Fibroblast of skin of right biceps (primary cell): ENCODE measurements at regions not wholly inside any gene's neighbourhood (a gene's known extent, or its start where the extent isn't known, plus 50 kb on each side); places are given as distances from the start of the nearest gene placed in this dataset.

Source experiments
- DNase-seq: peaks from one replicate; pipeline ENCODE4 v3.0.0-alpha.2; 2013

DNA sequence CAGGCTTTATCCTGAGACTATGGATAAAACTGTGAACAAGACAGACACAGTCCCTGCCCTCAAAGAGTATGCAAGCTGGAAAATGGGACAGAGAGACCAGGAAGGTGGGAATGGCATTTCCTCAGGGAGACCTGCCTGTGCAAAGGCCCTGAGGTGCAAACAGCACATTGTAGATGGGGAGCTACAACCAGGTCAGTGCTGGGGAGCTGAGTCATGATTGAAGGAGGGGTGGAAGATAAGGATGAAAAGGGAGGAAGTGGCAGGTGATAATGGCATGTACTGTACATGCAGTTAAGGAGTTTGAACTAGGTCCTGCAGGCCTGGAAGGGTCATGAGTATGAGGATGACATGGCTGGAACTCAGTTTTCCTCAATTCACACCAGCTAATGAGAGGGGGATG is 75.5 kb upstream of the BOD1 start:
- DNase-seq, result no peak

DNA sequence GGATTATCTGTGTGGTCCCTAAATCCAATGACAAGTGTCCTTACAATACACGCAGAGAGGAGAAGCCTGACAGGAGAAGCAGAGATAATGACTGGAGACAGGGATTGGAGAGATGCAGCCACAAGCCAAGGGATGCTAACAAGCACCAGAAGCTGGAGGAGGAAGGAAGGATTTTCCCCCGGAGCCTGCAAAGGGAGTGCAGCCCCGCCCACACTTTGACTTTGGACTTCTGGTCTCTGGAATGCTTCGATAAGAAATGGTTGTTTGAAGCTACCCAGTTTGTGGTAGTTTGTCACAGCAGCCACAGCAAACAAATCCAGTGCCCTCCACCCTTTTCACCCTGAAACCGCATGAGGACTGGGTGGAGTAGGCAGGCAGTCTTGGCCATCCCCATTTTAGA is 77.2 kb upstream of the BOD1 start:
- DNase-seq, result no peak

DNA sequence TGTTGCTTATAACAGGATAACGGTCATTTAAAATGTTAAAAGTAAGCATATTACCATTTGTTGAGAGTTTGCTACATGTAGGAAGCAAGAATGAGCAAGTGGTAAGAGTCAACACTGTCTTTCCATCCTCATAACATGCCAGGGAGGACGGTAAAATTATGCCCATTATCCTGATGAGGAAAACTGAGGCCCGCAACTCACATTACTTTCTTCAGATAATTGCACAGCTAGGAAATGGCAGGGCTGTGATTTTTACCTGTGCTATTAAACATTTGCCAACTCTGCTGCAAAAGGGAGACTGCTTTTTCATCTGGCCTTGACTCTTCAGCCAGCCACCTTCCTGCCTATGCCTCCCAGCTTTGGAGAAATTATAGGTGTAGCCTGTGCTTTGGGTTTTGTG is 79.8 kb upstream of the BOD1 start:
- no peak for DNase-seq

DNA sequence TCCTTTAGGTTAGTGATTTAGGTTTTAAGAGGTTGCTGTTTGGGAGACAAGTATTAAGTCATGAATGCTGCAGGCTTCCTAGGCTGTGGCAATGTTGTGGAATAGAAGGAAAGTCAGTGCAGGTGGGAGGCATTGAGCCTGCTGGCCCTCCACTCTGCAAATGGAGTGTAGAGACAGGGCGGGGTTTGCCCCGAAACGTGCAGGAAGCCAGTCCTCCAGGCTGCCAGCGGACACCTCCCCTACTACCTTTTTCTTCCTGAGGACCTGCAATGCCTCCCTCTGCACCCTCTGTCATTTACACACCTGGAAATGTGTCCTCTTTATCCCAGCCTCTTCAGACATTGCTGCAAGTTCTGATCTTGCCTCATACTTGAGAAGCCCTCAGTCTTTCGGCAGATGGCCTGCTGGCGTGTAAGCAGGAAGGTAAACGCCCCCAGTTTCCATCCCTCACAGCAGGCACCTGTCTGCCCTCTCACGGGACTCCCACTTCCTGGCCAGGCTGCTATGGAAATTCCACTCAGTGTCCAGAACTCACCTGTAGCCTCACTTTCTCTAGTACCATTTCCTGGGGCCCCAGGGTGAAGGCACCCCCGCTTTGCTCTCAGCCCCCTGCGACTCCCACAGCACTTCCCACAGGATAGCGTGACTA is 81.6 kb upstream of the BOD1 start:
- DNase-seq, result no peak

DNA sequence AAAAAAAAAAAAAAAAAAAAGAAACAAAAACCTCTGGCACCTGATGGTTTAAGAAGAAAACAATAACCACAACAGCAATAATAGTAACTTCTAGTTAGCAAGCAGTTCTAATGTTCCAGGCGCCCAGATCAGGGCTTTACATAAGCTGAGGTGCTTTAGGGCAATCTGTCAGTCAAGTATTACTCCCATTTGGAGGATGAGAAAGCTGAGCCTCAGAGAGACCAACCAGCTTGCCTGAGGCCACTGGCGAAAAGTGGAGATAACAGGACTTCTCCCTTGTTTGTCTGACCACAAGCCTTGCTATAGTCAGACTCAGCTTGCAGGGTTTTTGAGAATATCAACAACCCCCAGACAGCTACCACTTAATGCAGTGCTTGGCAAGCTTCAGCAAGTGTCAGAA is 83.5 kb upstream of the BOD1 start:
- DNase-seq, result no peak

DNA sequence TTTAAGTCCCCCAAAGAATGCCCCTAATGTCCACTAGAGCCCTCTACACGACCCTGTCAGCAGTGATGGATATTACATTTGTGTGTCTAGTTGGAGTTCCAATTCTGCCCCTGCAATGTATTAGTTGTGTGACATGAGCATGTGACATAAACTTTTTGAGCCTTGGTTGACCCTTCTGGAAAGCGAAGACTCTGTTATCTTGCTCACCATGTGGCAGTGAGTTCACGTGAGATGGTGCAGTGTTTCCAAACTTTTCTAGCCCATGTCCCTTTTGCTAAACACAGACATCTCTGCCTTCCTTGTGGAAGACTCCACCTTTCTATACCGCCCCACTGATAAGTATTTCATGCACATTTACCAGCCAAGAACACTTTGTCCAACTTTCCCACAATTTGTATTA is 87.0 kb upstream of the BOD1 start:
- DNase-seq, result no peak

DNA sequence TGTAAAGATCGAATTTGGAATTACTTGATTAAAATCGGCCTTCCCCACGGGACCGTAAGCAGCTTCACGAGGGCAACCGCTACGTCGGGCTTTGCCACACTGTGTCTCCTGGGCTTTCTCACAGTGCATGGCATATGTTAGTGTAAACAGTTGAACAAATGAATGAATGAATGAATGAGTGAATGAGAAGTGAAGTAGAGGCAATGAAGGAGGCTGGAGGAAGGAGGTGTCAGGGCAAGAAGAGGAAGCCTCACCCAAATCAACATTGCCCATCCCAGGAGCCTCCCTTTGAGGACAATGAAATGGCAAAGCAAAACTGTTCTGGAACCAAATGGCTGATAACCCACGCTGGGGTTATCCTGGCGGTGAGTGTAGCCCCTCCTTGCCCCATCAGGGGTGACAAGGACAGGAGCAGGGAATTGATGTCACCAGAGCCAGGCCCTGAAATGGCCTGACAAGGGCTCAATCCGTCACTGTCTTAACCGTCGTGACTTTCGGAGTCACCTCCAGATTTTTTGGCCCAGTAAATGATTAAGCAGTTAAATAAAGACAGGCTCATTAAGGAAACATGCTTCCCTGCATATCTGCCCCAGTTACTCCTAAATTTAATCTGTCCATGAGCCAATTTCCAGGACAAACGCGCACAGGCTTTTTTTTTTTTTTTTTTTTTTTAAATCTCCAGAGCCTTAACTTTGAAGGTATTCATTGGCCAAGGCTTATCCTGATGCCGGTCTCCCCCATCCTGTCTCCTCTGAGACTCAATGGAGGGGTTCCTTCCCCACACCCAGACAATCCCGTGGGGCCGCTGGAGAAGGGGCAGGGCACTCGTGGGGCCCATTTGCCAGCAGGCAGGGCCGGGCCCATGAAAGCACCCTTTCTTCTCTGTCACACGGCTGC is 88.4 kb upstream of the BOD1 start:
- no peak for DNase-seq

DNA sequence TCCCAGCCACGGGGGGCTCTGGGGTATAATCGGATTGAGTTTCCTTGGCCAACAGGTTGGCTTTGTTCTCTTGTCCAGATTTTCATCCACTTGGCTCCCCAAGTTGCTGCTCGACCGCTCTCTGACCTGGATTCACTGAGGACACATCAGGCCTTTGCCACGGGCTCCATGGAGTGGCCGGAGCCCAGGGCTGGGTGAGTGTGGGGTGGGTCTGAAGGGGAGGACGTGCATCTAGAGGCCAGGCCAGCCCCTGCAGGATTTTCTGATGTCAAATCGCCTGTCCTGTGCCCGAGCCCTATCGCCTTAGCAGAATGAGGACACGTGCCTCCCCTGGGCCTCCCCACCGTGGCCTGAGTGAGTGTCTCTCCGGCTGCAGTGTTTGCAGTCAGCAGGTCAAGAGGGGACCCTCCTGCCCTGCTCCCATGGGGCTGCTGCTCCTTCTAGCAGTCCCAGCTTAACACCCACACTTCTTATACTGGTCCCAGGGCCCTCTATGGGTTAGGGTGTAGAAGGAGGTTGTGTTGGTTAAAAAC is 89.1 kb upstream of the BOD1 start:
- DNase-seq, result no peak

DNA sequence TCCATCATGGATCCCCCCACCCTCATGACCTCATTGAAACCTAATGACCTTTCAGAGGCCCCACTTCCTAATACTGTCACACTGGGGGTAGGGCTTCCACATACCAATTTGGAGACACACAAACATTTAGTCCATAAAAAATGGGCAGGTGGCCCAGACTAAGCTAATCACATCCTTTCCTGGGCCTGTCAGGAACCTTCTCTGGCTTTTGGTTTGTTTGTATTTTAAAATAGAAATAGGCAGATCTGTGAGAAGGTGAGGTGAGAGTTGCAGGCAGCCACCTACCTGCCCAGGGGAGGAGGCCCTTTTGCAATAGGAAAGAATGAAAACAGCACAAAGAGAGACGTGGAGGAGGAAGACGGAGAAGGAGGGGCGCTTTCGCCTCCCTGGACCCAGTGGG is 90.2 kb upstream of the BOD1 start:
- no peak for DNase-seq

DNA sequence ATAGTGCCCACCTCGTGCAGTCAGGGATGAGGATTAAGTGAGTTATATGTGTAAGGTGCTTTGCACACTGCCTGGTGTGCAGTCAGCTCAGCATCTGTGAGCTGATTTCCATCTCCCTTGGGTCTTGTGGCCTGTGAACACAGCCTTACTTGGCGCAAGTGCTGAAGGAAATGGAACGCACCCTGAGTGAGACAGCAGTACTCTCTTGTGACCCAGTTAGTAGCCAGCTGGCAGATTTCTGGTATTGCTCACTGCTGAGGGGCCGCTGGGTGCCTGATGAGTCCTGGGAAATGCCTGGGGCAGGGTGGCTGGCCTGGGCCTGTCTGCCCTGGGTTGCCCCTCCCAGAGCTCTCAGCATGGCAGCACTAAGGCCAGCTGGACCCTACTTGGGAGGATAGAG is 90.9 kb upstream of the BOD1 start:
- peak; percentile 51 for DNase-seq

DNA sequence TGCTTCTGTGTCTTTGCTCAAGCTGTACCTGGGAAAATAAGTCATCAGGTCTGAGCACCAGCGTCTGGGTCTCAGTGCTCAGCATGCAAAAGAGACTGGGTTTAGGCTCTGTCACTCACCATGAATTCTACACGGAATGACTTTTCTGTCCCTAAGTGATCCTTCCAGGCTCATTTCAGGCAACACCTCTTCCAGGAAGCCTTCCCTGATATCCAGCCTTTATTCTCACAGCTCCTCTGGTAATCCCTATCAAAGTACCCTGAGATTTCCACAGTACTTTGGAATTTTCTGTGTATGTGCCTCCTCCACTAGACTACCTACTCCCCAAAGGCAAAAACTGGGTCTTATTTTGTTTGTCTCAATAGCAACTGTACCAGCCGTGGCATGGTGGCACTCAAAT is 92.7 kb upstream of the BOD1 start:
- DNase-seq, result no peak

DNA sequence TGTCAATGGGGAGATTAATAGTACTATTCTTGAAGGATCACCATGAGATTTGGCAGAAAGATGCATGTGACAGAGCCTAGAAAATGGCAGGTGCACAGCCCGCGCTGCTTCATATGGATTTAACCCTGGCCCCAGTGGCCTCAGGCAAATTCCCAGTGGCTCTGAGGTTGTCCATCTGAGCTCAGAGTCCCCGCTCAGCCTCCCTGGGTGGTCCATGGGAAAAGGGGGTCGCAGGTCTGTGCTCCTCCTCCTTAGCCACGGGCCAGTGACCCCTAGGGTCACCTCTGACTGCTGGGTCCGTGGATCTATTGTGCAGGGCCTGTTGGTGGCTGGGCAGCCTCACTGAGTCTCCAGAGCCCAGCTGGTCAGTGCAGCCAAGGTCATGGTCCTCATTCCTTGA is 93.3 kb upstream of the BOD1 start:
- DNase-seq, result no peak

DNA sequence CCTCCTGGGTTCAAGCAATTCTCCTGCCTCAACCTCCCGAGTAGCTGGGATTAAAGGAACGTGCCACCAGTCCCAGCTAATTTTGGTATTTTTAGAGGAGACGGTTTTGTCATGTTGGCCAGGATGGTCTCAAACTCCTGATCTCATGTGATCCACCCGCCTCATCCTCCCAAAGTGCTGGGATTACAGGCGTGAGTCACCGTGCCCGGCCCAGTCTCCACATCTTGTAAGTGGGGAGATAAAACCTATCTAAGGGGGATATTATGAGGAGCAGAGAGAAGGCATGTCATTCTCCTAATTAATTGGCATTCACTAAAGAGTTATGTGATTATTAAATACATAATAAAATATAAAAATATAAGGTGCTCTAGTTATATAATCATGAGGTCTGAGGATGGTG is 94.1 kb upstream of the BOD1 start:
- DNase-seq, result no peak

DNA sequence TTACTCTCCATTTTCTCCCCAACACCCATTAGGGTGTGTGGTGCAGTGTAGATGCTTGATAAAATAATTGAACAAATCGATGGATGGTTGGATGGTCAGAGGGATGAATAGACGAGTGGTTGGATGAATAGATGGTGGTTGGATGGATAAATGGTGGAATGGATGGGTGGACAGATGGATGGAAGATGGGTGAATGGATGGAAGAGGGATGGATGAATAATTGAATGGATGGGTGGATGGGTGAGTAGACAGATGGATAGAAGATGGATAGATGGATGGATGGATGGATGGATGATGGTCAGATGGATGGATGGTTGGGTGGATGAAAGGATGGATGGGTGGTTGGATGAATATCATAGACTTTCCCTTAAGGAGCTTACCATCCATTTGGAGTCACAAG is 95.0 kb upstream of the BOD1 start:
- DNase-seq, result no peak

DNA sequence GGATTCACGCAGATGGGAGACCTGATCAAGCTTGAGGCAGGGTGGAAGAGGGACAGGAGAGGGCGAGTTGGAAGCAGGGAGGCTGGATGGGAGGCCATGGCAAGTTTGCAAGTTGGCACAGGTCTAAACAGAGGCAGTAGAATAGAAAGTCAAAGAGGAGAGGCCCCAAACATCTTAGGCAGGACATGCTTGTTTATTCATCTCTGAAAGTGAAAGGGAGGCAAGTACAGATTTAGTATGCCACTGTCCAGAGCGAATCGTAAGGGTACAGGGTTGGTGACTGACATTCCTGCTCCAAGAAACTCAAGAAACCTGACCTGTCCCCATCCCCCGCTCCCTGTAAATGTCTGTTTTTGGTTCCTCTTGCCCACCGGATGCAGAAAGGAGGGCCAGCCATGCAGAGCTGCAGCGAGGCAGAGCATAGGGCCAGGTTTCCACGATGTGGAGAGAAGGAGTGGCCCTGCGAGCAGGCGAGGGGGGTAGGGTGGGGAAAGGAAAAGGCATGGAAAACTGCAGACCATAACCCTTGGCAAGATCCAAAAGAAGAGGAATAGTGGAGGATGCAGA is 96.2 kb upstream of the BOD1 start:
- DNase-seq, result no peak

DNA sequence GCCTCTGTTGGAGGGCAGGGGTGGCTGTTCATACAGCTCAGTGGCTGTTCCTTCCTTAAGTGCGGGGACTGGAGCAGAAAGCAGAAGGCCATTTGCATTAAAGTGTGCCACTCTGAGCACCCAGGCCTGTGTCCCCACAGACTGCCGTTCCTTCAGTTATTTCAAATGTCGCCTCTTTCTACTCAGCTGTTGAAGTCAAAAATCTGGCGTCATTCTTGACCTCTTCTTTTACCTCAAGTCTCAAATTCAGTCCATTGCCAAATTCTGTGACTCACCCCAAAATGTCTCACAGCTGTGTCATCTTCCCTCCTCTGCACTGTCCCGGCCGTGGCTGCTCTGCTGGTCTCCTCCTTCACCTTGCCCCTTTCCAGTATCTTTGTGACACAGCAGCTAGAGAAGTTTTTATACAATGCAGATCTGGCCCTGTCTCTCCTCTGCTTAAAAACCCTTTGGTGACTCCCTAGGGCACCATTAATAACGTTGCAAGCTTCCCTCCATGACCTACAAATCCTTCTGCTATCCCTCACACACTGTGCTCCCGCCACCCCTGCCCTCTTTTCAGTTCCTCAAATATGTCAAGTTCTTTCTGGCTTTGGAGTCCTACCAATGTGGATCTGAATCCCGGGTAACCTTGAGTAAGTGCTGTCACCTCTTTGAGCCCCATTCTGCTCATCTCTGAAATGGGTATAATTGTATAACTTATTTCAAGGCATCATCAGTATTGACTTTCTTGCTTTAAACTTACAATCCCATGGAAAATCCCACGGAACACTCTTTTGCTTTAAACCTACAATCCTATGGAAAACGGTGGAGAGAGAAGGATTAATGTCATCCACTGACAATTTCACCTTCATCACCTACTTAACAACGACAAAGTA is 98.3 kb upstream of the BOD1 start:
- DNase-seq, result peak; percentile 90

DNA sequence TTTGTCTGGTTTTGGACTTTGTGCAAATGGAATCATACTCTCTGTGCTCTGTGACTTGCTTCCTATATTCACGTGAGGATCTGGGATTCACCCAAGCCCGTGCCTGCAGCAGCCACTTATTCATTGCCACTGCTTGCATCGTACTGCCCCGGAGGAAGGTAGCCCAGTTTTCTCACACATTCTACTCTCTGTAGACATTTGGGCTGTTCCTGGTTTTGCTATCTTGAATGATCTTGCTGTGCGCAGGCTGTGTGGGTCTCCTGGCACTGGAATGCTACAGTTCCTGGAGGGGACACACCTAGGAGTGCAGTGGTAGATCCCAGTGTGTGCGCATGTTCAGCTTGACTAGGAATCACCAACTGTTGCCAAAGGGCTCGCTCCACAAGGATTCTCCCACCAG is 99.2 kb upstream of the BOD1 start:
- DNase-seq, result peak; percentile 38

DNA sequence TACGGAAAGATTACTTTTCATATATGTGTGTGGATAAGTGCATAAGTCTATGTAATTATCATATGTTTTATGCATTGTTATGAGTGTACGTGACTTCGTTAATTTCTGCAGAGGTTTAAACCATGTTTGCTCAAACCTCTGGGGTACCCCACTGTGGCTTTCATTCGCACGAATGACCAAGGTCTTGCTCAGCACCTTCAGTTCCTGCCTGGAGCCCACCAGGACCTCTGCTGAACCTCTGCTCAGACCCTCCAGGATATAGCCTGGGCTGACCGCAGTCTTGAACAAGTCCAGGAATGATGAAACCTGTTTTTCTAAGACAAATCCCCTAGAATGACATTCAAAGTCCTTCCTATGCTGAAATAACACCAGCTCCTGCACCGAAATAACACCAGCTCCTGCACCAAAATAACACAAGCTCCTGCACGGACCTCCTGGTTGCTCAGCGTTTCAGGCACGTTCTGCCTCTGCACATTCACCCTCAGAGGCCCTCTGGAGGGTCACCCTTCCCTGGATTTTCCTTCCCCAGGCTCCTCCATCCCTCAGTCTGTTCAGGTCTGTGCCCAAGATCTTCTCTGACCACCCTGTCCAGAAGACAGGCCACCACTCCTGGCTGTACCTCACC is 99.7 kb upstream of the BOD1 start:
- no peak for DNase-seq

DNA sequence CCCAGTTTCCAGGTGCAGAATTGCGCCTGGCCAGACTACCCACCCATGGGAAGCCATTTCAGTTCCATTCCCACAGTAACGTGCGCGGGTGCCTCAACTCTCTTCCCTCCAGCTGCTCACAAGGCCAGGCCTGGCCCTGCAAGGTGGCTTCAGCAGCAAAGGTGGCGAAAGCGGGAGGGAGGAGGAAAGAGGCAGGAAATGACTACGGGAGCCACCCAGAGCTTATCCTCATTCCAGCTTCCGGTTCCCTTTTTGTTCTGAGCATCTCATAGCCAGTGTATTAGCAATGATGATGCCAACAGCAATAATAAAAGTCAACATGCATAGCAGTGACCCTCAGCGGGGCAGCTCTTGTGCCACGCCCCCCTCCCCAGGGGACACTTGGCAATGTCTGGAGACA is 101.5 kb upstream of the BOD1 start:
- DNase-seq, result no peak

DNA sequence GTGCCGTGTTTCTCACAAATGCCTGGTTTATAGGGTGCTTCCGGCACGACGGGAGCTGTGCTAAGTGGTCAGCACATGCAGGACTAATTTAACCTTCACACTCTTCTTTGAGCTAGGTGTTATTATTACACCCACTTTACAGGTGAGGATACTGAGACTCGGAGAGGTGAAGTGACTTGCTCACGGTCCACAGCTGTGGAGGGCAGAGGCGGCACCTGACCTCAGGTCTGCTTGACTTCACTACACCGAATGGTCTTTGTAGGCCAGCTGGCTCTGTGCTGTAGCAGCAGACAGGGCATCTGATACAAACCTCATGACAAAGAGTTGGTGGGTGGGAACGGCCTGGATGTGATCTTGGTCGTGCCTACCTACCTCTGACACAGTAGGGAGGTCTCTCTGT is 102.0 kb upstream of the BOD1 start:
- no peak for DNase-seq

DNA sequence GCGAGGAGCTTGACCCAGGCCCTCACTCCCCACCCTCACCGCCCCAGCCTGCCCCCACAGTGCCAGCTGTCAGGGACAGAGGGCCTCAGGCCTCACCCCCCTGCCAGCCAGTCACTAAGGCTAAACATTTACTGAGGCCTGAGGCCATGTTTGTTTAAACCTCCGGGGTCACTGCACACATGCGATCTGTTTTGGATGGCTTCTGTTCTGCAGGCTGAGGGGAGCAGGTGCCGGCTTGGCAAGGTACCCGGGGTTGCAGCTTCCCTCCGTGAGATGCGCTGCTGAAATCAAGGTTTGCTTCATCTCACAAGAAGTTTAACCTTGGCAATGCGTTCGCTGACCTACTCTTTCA is 103.3 kb upstream of the BOD1 start:
- no peak for DNase-seq

DNA sequence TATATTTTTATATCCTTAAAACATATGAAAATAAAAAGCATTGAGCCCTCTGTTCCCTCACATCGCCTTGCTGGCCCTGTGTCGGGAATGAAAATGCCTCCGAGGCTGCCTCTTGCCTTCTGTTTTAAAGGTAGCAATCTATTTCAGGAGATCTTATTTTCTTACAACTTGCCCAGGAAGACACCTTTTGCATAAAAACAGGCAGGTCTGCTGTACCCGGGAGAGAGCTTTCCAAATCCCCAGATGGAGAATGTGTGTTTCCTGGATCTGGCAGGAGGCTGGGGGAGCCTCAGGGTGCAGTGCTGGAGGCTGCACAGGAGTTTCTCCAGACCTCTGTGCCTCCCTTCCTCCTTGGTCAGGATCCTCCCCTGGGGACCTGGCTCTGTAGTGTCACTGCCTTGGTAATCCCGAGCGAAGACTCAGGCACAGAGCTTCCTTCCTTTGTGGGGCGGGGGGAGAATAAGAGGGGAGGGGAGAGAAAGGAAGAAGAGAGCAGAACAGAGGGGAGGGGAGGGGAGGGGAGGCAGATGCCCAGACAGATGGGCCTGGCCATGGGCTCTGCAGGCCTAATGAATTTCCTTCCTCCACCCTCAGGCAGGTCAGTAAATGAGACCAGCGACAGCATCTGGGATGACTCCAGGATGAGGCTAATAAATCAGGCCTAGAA is 104.0 kb upstream of the BOD1 start:
- no peak for DNase-seq
